ENCODE measurements at regions not wholly inside any gene's neighbourhood (a gene's known extent, or its start where the extent isn't known, plus 50 kb on each side); places are given as distances from the start of the nearest gene placed in this dataset.
A peak's percentile ranks its signal among the peaks of the same experiment; 100 is the strongest.

GRCh38 chr12:118467641-118468305 is 91.4 kb downstream of the SUDS3 start:
- no peak for DNase-seq

GRCh38 chr12:118472940-118473339 is 96.6 kb downstream of the SUDS3 start:
- no peak for DNase-seq

GRCh38 chr12:118480235-118480634 is 103.9 kb downstream of the SUDS3 start:
- DNase-seq, result no peak

GRCh38 chr12:118488034-118488433 is 111.7 kb downstream of the SUDS3 start:
- no peak for DNase-seq

GRCh38 chr12:118493962-118494361 is 117.6 kb downstream of the SUDS3 start:
- DNase-seq, result no peak

DNA sequence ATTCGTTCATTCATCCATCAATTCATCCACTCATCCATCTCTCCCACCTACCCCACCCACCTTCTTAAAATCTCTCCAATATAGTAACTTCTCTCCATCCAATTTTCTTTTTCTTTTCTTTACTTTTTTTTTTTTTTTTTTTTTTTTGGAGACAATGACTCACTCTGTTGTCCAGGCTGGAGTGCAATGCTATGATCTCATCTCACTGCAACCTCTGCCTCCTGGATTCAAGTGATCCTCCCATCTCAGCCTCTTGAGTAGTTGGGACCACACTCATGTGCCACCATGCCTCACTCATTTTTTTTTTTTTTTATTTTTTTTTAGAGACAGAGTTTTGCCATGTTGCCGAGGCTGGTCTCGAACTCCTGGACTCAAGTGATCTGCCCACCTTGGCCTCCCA is 118.4 kb downstream of the SUDS3 start:
- no peak for DNase-seq

DNA sequence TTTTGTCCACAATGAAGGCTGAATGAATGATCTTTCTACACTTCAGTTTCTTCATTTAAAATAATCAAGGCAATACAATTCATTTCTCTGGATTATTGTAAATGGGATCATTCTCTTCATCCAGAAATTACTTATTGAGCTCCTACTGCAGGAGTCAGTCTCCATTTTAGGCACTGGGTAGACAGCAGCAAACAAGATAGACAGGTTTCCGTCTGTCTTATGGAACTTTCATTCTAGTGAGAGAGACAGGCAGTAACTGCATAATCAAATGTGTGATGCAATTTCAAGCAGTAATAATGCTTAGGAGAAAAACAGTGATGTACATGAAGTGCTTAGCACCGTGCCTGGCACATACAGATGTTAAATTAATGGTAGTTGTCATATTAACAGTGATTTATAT is 118.9 kb downstream of the SUDS3 start:
- DNase-seq, result no peak

DNA sequence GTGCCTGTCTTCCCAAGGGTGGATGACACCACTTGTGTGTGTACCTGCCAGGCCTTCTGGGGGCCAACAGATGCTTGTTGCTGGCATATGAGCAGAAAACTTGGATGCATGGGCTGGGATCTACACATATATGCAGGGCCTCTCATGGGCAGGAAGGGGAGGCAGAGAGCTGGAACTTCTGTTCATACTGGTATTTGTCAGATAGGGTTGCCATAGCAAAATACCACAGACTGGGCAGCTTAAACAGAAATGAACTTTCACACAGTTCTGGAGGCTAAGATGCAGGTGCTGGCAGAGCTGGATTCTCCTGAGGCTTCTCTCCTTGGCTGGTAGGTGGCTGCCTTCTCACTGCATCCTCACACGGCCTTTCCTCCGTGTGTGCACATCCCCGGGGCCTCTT is 121.8 kb downstream of the SUDS3 start:
- no peak for DNase-seq

DNA sequence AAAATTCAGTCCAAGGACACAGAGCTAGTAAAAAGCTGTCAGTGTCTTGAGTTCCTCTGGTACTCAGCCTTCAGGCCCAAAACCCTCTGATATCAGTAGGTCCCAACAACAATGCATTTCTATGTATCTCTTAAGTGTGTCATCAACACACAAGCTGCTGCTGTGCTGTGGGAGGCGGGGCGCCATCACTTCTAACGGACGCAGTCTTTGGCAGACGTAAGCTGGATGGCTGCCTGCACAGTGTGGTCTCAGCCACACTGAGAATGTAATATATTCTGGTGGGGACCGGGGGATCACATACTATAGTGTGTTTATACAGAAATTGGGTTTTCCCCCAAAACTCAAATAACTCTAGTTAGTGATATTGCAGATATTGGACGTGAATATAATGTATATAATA is 123.9 kb downstream of the SUDS3 start:
- no peak for DNase-seq

- no peak for DNase-seq
Measured at GRCh38 chr12:118501489-118501888, 125.1 kb downstream of the SUDS3 start.

- no peak for DNase-seq
Measured at GRCh38 chr12:118503476-118503875, 127.1 kb downstream of the SUDS3 start.

DNA sequence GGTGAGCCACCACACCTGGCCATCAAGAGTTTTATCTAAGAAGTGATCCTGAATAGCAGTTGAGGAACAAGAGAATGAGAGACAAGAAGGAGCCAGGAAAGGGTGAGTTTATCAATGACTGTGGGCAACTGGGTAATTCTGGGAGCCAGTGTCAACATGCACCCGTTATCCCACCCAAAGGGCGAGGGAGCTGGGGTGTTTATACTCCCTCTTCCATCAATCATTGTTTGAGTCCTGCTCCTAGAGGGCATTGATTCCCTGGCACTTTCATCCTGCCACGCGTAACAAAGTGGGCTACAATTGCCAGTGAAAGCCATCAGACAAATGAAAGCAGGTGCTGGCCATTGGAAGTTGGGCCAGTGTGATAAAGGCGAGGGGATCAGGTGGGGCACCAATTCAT is 136.3 kb downstream of the SUDS3 start:
- no peak for DNase-seq

- no peak for DNase-seq
Measured at GRCh38 chr12:118513611-118514010, 137.3 kb downstream of the SUDS3 start.

DNA sequence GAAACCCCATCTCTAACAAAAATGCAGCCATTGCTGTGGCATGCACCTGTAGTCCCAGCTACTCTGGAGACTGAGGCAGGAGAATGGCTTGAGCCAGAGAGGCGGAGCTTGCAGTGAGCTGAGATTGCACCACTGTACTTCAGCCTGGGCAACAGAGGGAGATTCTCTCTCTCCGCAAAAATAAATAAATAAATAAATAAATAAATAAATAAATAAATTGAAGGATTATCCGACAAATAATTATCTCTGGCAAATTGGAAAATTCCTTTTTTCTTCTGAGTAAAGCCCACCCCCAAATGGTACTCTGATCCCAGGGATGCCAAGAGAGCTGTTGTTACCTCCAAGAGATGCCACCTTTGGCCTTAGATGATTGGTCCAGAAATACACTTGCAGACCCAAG is 137.9 kb downstream of the SUDS3 start:
- DNase-seq, result no peak

GRCh38 chr12:118520214-118521035 is 144.1 kb downstream of the SUDS3 start:
- DNase-seq, result no peak

DNA sequence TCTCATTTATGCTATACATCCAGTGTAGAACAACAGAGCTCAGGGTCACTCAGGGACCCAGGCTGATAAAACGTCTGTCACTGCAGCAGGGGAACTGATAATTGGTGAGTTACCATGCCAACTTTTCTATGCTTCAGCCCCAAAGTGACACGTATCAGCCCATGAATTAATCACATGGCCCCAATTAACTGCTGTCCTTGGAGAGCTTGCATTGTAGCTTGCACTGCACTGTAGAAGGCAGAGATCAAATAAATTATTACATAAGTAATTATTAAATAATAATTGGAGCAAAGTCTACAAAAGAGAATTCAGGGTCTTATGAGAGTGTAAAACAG is 144.6 kb downstream of the SUDS3 start:
- DNase-seq, result no peak

DNA sequence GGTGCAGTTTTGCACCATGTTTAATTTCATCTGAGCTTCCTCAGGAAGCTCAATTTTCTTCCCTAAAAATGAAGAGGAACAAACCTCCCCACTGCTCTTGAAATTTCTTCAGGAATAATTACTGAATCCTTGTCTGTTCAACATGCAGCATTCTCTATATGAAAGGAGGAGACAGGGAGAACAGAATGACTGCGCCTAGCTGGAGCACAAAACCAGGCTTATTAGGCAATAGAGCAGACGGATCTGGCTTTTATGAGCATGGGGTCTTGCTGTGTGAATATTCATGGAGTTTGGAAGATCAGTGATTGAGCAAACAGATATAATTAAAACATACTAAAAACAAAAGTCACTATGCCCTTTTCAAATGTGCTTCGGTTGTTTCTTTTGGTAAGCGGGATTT is 148.1 kb downstream of the SUDS3 start:
- no peak for DNase-seq

- DNase-seq, result no peak
Measured at GRCh38 chr12:118525216-118525615, 148.9 kb downstream of the SUDS3 start.

DNA sequence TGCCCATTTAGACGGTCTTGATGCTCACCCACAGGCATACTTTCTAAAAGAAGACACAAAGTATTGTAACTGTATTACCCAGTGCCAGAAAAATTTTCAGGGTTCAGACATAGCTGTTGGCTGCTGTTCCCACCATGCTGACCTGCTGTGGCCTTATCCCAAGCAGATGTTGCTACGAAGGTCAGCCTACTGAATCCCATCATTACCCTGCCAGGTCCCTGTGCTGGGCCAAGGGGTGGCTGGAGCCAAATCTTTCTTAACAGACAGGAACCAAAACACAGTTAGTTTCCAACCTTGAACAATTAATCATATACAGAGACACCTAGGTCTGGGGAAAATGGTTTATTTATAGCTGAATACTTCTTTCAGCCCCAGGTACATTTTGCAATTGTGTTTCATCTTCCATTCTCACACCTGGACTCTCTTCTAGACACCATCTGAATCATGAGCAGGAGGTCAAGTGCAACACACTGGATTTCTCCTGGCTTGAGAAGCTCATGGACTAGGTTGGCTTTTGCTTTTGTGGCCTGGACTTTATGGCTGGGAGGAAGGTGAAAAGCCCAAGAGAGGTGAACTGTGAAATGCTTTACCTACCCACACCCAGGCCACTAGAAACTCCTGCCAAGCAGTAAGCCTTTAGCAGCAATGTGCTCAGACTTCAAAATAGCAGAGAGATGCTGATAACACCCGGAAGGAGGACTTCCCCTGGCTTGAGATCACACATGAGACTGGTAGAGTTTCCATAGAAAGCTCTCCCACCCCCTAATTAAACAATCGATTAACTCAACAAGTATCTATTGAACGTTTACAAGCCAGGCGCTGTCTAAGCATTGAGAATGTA is 150.1 kb downstream of the SUDS3 start:
- no peak for DNase-seq

GRCh38 chr12:118527310-118527709 is 151.0 kb downstream of the SUDS3 start:
- no peak for DNase-seq

DNA sequence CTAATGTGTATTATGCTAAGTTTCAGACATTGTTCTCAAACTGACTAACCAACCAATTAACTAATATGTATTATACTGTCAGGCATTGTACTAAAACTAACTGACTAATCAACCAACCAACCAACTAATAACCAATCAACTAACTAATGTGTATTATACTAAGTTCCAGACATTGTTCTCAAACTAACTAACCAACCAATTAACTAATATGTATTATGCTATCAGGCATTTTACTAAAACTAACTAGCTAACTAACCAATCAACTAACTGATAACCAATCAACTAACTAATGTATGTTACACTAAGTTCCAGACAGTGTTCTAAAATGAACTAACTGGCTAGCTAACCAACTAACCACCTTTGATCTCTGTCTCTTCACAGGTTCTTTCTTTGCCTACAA is 152.3 kb downstream of the SUDS3 start:
- DNase-seq, result no peak

- peak; percentile 43 for DNase-seq
Measured at GRCh38 chr12:118534003-118534402, 157.6 kb downstream of the SUDS3 start.

DNA sequence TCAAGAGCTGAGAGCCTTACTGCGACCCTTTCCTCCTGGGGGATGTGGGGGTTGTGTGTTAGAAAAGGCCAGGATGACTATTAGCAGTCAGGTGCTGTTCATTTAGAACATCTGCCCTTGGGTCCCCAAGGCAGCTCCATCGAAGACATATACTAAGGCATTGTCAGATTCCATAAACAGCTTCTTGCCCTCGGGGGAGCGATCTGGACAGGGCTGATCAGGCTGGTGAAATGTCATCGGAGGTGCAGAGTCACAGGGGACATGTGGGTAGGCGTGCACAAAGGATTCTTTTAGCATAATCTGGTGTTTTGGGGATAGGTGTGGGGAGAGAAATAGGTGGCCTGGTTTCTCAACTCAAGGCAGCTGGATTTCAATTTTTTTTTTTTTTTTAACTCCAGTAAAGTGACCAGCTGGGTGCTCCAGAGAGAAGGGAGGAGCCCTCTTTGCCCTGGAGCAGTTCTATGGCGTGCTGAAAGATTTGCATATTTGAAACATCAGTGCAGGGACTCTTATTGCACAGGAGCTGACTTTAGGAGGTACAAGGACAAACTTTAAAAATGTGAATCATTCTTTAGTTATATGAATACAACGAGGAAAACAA is 160.1 kb downstream of the SUDS3 start:
- DNase-seq, result no peak
